Fibroblast of mammary gland (primary cell): ENCODE measurements at regions not wholly inside any gene's neighbourhood (a gene's known extent, or its start where the extent isn't known, plus 50 kb on each side); places are given as distances from the start of the nearest gene placed in this dataset.

Experiments used
- DNase-seq: peaks from one replicate; pipeline ENCODE4 v3.0.0-alpha.2; 2010; ENCODE audit warnings: low read depth
- H3K4me3 ChIP-seq: 2 replicates; pipeline ENCODE4 v1.5.1; 2011; ENCODE audit warnings: low read depth, mild to moderate bottlenecking, low read length, moderate library complexity; ENCODE audit not compliant: control insufficient read depth
- TF ChIP-seq, protein P1 (sequence below): conservative IDR thresholded peaks from 2 replicates; pipeline ENCODE4 v1.5.1; 2011; ENCODE audit warnings: low read depth, low read length, inconsistent platforms; ENCODE audit not compliant: control insufficient read depth, insufficient read depth

DNA sequence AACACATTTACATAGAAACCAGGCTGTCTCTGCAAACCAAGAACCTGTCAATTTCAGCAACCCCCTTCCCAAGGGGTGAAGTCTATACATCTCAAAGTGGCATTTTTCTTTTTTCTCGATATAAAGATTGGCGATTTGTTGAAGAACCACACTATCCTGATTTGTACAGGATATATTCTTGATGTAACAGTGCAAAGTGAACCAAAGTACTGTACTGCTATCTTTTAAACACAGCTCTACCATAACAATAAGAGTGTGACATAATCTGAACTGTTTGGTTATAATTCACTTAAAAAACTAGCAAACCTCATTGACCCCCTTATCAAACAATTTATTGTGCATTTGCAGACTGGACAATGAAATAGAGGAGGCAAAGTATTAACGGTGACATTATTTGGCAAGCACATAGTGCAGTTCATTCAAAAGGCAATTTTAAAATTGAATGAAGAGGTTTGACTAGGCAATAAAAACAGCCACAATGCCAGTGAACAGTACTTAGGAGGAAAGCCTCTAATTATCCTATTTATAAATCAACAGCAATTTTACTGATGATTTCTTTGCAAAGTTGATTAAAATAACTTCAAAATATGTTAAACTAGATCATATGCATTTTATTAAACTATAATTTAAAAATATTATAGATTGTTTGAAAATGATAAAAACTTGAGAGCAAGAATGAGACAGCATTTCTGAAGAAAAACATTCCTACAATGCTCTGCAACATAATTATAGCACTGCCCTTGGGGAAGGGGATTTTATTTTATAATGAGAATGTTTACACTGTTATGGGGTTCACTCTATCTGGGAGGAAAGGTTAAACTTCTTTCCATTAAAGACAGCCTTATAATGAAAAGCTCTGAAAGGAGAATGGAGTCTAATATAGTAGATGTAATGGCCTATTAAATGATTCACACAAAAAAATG lies 440.9 kb downstream of the ZEB2 start:
- no peak overlapping the region for H3K4me3 ChIP-seq
- TF ChIP-seq, protein P1, sequence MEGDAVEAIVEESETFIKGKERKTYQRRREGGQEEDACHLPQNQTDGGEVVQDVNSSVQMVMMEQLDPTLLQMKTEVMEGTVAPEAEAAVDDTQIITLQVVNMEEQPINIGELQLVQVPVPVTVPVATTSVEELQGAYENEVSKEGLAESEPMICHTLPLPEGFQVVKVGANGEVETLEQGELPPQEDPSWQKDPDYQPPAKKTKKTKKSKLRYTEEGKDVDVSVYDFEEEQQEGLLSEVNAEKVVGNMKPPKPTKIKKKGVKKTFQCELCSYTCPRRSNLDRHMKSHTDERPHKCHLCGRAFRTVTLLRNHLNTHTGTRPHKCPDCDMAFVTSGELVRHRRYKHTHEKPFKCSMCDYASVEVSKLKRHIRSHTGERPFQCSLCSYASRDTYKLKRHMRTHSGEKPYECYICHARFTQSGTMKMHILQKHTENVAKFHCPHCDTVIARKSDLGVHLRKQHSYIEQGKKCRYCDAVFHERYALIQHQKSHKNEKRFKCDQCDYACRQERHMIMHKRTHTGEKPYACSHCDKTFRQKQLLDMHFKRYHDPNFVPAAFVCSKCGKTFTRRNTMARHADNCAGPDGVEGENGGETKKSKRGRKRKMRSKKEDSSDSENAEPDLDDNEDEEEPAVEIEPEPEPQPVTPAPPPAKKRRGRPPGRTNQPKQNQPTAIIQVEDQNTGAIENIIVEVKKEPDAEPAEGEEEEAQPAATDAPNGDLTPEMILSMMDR: no peak
- DNase-seq: no peak

DNA sequence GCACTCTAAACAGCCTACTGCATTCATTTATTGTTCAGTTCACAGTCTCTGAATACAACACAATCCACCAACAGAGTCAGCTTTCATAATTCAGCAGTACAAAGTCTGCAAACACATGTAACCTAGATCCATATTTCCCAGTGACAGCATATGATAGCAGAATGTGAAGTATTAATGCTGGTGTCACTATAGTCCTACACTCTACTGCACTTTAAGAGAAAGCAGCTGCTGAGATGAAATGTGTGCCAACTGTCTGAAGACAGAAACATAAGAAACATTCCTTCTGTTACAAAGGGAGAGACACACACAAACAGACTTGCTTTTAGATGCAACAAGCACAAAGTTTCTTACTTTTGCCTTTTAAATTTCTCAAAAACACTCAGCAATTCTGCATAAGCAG lies 441.8 kb downstream of the ZEB2 start:
- TF ChIP-seq, protein P1: no peak
- no peak overlapping the region for H3K4me3 ChIP-seq
- DNase-seq: peak; percentile 33

DNA sequence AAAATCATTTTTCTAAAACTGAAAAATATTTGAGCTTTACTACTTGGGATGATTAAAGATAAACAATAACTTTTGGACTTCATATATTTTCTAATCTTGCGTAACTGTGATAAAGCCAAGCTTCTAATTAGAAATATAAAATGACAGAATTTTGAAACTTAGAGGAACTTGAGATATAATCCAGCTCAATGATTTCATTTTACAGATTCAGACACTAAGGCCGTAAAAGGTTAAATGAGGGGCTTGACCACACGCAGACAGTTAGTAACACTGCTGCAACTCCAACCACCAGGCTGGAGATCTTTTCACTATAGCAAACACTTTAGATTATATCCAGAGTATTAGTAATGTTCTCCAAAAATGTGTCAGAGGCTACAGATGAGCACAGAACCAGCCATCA lies 445.5 kb downstream of the ZEB2 start:
- TF ChIP-seq, protein P1: no peak
- DNase-seq: no peak
- no peak overlapping the region for H3K4me3 ChIP-seq

DNA sequence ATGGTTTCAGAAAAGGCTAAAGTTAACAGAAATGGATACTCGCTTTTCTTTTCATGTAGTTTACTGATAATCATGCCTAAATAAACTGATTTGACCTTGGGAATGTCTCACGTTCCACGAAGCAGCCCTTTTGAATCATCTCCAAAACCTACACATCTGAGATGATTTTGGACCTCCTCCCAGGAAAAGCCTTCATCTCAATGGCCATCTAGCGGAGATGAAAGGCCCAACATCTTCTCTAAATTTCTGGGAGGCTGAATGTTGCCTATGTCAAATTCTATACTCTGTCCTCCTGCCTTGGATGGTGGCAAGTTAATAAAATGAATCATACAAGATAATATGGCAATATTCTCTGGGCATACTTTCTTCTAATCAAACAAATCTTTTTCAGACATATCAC lies 448.5 kb downstream of the ZEB2 start:
- DNase-seq: peak; percentile 41
- TF ChIP-seq, protein P1: peak; percentile 26
- H3K4me3 ChIP-seq: no peak overlapping the region

DNA sequence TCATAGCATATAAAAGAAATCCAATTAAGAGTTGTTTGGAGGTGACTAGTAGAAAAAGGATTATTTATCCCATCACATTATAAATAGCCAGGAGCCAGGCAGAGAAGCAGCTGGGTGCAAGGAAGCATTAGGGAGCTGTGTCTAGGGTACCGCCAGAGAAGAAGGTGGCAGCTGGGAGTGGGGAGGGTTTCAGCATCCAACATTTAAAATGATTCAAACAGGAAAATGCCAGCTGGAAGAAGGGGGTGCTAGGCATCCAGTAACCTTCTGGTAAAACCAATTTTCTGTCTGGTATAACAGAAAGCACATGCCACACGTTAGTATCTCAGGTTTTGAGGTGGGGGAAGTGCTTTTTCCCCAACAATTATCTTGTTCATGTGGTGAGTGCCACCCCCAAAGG lies 452.4 kb downstream of the ZEB2 start:
- DNase-seq: no peak
- no peak overlapping the region for H3K4me3 ChIP-seq
- TF ChIP-seq, protein P1: no peak

DNA sequence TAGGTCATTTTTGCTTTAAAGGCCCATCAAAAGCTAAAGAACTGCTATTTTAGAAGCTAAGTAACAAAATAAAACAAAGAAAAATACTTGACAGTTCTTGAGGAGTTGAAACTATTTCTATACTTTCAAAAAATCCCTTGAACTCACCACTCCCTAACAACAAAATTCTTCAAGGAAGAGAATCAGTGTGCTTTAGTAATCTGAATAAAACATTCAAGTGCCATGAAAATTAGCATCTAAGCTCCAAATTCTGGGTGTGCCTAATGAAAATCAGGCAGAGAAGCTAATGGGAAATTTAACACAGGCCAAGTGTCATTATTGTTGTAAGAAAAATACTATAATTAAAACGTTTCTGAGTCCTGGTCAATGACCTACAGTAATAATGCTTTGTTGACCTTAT lies 456.3 kb downstream of the ZEB2 start:
- no peak for DNase-seq
- TF ChIP-seq, protein P1: no peak
- no peak overlapping the region for H3K4me3 ChIP-seq
